Left lung (tissue), 4 donors: ENCODE measurements at regions not wholly inside any gene's neighbourhood (a gene's known extent, or its start where the extent isn't known, plus 50 kb on each side); places are given as distances from the start of the nearest gene placed in this dataset.

Experiments
- ATAC-seq: fragments of 200-7000 bp; cut with Tn5 transposase; one replicate; pipeline ENCODE4 v1.9.1; 2020; ENCODE audit warnings: moderate library complexity
- DNase-seq, 4 donors: peaks; one replicate each; pipeline ENCODE4 v3.0.0-alpha.2; 2013 to 2020
- H3K27ac ChIP-seq, 2 donors: fragments of 200-600 bp; sonication (generic) in 1 of 2; one replicate each; pipeline versions ENCODE4 v1.5.0 to v1.8.0; 2020 to 2021
- H3K27me3 ChIP-seq, 2 donors: fragments of 200-600 bp; sonication (generic) in 1 of 2; one replicate each; pipeline versions ENCODE4 v1.5.0 to v1.8.0; 2020 to 2021
- H3K36me3 ChIP-seq, 2 donors: fragments of 200-600 bp; sonication (generic) in 1 of 2; one replicate each; pipeline versions ENCODE4 v1.5.0 to v1.8.0; 2020 to 2021
- H3K4me1 ChIP-seq, 2 donors: fragments of 200-600 bp; one replicate each; pipeline ENCODE4 v1.8.0; 2021
- H3K4me3 ChIP-seq, 2 donors: fragments of 200-600 bp; sonication (generic) in 1 of 2; one replicate each; pipeline versions ENCODE4 v1.5.0 to v1.8.0; 2020 to 2021; ENCODE audit warnings: mild to moderate bottlenecking in 1 of 2
- H3K9me3 ChIP-seq, 2 donors: fragments of 200-600 bp; sonication (generic) in 1 of 2; one replicate each; pipeline versions ENCODE4 v1.5.0 to v1.8.0; 2020 to 2021
- CTCF ChIP-seq, 2 donors: fragments of 200-600 bp; sonication (generic) in 1 of 2; IDR thresholded peaks; one replicate each; pipeline versions ENCODE4 v1.5.0 to v1.8.0; 2021; ENCODE audit warnings: antibody characterized with exemption in 2 of 2
- intact Hi-C, 2 donors: fragments of 100-400 bp; cut with DNase I; formaldehyde crosslinking; loops; one replicate each; pipeline versions ENCODE4 v1.11.2 to v1.14.2; 2022
- donor health status: DM: no; HTN: yes; CAD: no.
- donor health status: DM: no; HTN: no; CAD: no.

GRCh38 chr19:7415163-7415856, 66.6 kb downstream of the ARHGEF18 start:
- DNase-seq, result peak in 2 of 4 donors; percentile 59 to 80
- Histone ChIP-seq H3K27ac (peak overlapping the region; percentile 23 to 56), H3K4me3 (no peak overlapping the region), H3K36me3 (peaks cover 0 to 6% of the 10 kb centered on the region in 2 donors), H3K9me3 (no peaks in the 10 kb centered on the region), H3K27me3 (no peaks in the 10 kb centered on the region), H3K4me1 (peaks cover 8 to 12% of the 10 kb centered on the region in 2 donors)
- intact Hi-C loops, result no loop called here
- peak; percentile 69 for ATAC-seq
- TF ChIP-seq CTCF (IDR thresholded peaks at IDR 0.05), result no peak

GRCh38 chr19:7415857-7416371, 67.2 kb downstream of the ARHGEF18 start:
- Histone ChIP-seq H3K4me3 (no peak overlapping the region), H3K27ac (peak overlapping the region in 1 of 2 donors; percentile 23), H3K9me3 (no peaks in the 10 kb centered on the region), H3K36me3 (peaks cover 0 to 11% of the 10 kb centered on the region in 2 donors), H3K27me3 (no peaks in the 10 kb centered on the region), H3K4me1 (peaks cover 8 to 12% of the 10 kb centered on the region in 2 donors)
- no peak for DNase-seq
- intact Hi-C loops, result no loop called here
- TF ChIP-seq CTCF (IDR thresholded peaks at IDR 0.05), result no peak
- ATAC-seq, result peak; percentile 57

GRCh38 chr19:7417671-7418324, 69.1 kb downstream of the ARHGEF18 start:
- H3K27ac ChIP-seq, result peak overlapping the region in 1 of 2 donors; percentile 48
- intact Hi-C loops, result no loop called here
- no peaks in the 10 kb centered on the region for H3K27me3 ChIP-seq
- peak; percentile 19 for ATAC-seq
- peaks cover 8 to 12% of the 10 kb centered on the region in 2 donors for H3K4me1 ChIP-seq
- TF ChIP-seq CTCF (IDR thresholded peaks at IDR 0.05), result no peak
- no peak for DNase-seq
- no peaks in the 10 kb centered on the region for H3K9me3 ChIP-seq
- peaks cover 0 to 13% of the 10 kb centered on the region in 2 donors for H3K36me3 ChIP-seq
- H3K4me3 ChIP-seq, result no peak overlapping the region

- Histone ChIP-seq H3K4me1 (peaks cover 8 to 12% of the 10 kb centered on the region in 2 donors), H3K4me3 (no peak overlapping the region), H3K9me3 (no peaks in the 10 kb centered on the region), H3K27me3 (no peaks in the 10 kb centered on the region), H3K27ac (peak overlapping the region in 1 of 2 donors; percentile 48), H3K36me3 (peaks cover 0 to 19% of the 10 kb centered on the region in 2 donors)
- ATAC-seq (peak; percentile 67), DNase-seq (no peak)
- TF ChIP-seq CTCF (IDR thresholded peaks at IDR 0.05), result no peak
- intact Hi-C loops, result no loop called here
These were observed 69.9 kb downstream of the ARHGEF18 start for GRCh38 chr19:7418596-7418995.

GRCh38 chr19:7419153-7419552, 69.7 kb downstream of the PEX11G start:
- Histone ChIP-seq H3K36me3 (peaks cover 0 to 25% of the 10 kb centered on the region in 2 donors), H3K4me3 (no peak overlapping the region), H3K27ac (no peak overlapping the region), H3K9me3 (no peaks in the 10 kb centered on the region), H3K4me1 (peaks cover 8 to 12% of the 10 kb centered on the region in 2 donors), H3K27me3 (no peaks in the 10 kb centered on the region)
- no peak for TF ChIP-seq CTCF (IDR thresholded peaks at IDR 0.05)
- intact Hi-C loops, result no loop called here
- no peak for ATAC-seq
- no peak for DNase-seq
